GM19025 (cell line): ENCODE measurements at regions not wholly inside any gene's neighbourhood (a gene's known extent, or its start where the extent isn't known, plus 50 kb on each side); places are given as distances from the start of the nearest gene placed in this dataset.
"Not testable (repeated sequence)": the region's sequence is repeated elsewhere in the genome, so short reads cannot be mapped to it uniquely, and the experiment has no call there.

Source experiments
- ATAC-seq: cut with Tn5 transposase; IDR thresholded peaks from one replicate; pipeline ENCODE4 v1.9.1; 2021; ENCODE audit warnings: mild to moderate bottlenecking, low read depth, moderate library complexity; ENCODE audit not compliant: unreplicated experiment

GRCh38 chr7:69243016-69243415, 355.3 kb upstream of the AUTS2 start:
- ATAC-seq = no peak

- ATAC-seq = no peak
Observed at GRCh38 chr7:69244701-69245100, 353.6 kb upstream of the AUTS2 start.

GRCh38 chr7:69245646-69246045, 352.6 kb upstream of the AUTS2 start:
- ATAC-seq = no peak

GRCh38 chr7:69246758-69247157, 351.5 kb upstream of the AUTS2 start:
- no peak for ATAC-seq

- ATAC-seq = not testable (repeated sequence)
Observed at GRCh38 chr7:69248382-69248828, 349.9 kb upstream of the AUTS2 start.

GRCh38 chr7:69250958-69251357, 347.3 kb upstream of the AUTS2 start:
- no peak for ATAC-seq

GRCh38 chr7:69254643-69255042, 343.6 kb upstream of the AUTS2 start:
- no peak for ATAC-seq

GRCh38 chr7:69256634-69257081, 341.6 kb upstream of the AUTS2 start:
- ATAC-seq = no peak

- ATAC-seq = no peak
Observed at GRCh38 chr7:69257592-69257991, 340.7 kb upstream of the AUTS2 start.

- ATAC-seq = no peak
Observed at GRCh38 chr7:69259445-69259844, 338.8 kb upstream of the AUTS2 start.

GRCh38 chr7:69260023-69260422, 338.3 kb upstream of the AUTS2 start:
- ATAC-seq = no peak

GRCh38 chr7:69263550-69263949, 334.7 kb upstream of the AUTS2 start:
- no peak for ATAC-seq

- ATAC-seq = no peak
Observed at GRCh38 chr7:69269806-69270205, 328.5 kb upstream of the AUTS2 start.

- no peak for ATAC-seq
Observed at GRCh38 chr7:69272101-69272500, 326.2 kb upstream of the AUTS2 start.

GRCh38 chr7:69276011-69276729, 322.1 kb upstream of the AUTS2 start:
- no peak for ATAC-seq

GRCh38 chr7:69277366-69277765, 320.9 kb upstream of the AUTS2 start:
- no peak for ATAC-seq

- ATAC-seq = no peak
Observed at GRCh38 chr7:69282946-69283345, 315.3 kb upstream of the AUTS2 start.

GRCh38 chr7:69283421-69283820, 314.9 kb upstream of the AUTS2 start:
- no peak for ATAC-seq

- no peak for ATAC-seq
Observed at GRCh38 chr7:69285854-69286253, 312.4 kb upstream of the AUTS2 start.

- no peak for ATAC-seq
Observed at GRCh38 chr7:69295977-69296376, 302.3 kb upstream of the AUTS2 start.

GRCh38 chr7:69301253-69301652, 297.0 kb upstream of the AUTS2 start:
- ATAC-seq = no peak

- no peak for ATAC-seq
Observed at GRCh38 chr7:69309601-69310000, 288.7 kb upstream of the AUTS2 start.

GRCh38 chr7:69311489-69311888, 286.8 kb upstream of the AUTS2 start:
- ATAC-seq = no peak
